ENCODE measurements at regions not wholly inside any gene's neighbourhood (a gene's known extent, or its start where the extent isn't known, plus 50 kb on each side); places are given as distances from the start of the nearest gene placed in this dataset.

DNA sequence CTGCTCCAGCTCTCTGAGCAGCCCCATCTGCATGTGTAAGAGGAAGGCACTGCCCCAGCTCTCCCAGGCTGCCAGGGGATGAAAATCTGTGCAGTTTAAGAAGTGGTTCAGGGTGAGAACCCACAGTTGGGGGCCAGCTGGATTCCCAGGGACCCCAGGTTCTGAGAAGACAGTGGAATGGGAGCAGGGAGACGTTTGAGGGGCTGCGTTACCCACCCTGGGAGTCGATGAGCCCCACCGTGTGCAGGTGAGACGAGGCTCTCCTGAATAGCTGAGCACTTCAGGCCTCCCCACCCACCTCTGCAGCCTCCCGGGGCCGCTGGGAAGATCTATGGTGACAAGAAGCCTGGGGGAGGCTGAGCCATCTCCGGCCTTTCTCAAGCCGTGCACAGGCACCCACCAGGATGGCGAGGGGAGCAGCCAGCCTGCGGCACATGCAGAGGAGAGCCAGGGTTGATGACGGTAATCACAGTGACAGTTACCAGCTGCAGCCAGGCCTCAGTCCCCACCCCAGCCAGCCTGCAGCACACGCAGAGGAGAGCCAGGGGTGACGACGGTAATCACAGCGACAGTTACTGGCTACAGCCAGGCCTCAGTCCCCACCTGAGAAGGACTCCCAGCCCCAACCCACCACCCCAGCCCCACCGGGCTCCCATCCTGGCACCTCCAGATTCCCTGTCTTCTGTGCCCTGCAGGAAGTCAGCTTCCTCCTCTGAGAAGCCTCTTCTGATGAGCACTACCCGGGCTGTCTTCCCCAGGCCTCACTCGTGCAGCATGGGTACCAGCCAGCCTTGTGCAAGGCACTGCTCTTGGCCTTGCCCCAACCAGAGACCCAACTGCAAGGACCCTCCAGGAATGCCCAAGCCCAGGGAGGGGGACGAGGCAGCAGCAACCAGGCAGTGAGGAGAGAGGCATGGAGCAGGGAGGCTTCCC, 150.8 kb upstream of the PPP1R26 start:
- TF ChIP-seq POLR2A (IDR thresholded peaks at IDR 0.05) = no peak
- TF ChIP-seq, protein P1, sequence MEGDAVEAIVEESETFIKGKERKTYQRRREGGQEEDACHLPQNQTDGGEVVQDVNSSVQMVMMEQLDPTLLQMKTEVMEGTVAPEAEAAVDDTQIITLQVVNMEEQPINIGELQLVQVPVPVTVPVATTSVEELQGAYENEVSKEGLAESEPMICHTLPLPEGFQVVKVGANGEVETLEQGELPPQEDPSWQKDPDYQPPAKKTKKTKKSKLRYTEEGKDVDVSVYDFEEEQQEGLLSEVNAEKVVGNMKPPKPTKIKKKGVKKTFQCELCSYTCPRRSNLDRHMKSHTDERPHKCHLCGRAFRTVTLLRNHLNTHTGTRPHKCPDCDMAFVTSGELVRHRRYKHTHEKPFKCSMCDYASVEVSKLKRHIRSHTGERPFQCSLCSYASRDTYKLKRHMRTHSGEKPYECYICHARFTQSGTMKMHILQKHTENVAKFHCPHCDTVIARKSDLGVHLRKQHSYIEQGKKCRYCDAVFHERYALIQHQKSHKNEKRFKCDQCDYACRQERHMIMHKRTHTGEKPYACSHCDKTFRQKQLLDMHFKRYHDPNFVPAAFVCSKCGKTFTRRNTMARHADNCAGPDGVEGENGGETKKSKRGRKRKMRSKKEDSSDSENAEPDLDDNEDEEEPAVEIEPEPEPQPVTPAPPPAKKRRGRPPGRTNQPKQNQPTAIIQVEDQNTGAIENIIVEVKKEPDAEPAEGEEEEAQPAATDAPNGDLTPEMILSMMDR (IDR thresholded peaks at IDR 0.05 in 4 of 5, conservative IDR thresholded peaks at IDR 0.05 in 1 of 5) = no peak

All from gastrocnemius medialis (tissue), 4 donors.